ENCODE measurements at regions not wholly inside any gene's neighbourhood (a gene's known extent, or its start where the extent isn't known, plus 50 kb on each side); places are given as distances from the start of the nearest gene placed in this dataset.

DNA sequence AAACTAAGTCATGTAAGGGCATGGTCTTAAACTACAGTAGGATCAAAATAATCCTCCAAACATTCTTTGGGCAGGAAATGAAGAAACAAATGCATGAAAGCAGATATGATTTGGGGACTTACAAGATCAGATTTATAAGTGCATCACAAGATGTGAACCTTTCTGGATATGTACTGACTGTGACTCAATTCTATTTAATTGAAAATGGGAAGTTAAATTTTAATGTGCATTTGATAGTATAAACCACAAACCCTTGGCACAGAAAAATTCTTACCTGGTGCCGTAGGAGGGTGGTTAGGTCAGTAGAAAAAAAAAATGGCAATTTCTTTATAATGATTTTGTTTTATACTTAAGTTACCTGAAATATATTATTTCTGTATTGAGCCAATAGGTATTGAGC is 262.5 kb upstream of the TGFBR2 start:
- DNase-seq (ENCODE audit: low spot score) (no peak), ATAC-seq (no peak)
- Mint-ChIP-seq H3K27me3 (ENCODE audit: low read depth) (no peaks in the 10 kb centered on the region), H3K27ac (no peak overlapping the region), H3K9me3 (no peaks in the 10 kb centered on the region), H3K36me3 (no peaks in the 10 kb centered on the region), H3K4me3 (no peak overlapping the region), H3K4me1 (peaks cover 17% of the 10 kb centered on the region)
- ChIA-PET POLR2A (no interaction called here), CTCF (interaction anchor here (1.0 kb wide), 1 partner anchor 301 kb away, joined by 3 read pairs; no protein-coding TSS in a partner anchor)
- TF ChIP-seq TCF7 (CRISPR knock-in tag; IDR thresholded peaks at IDR 0.05; ENCODE audit: low read depth) (no peak), FOXJ3 (CRISPR knock-in tag; IDR thresholded peaks at IDR 0.05; ENCODE audit: borderline replicate concordance) (no peak), MXD4 (CRISPR knock-in tag; IDR thresholded peaks at IDR 0.05; ENCODE audit: borderline replicate concordance) (no peak)

DNA sequence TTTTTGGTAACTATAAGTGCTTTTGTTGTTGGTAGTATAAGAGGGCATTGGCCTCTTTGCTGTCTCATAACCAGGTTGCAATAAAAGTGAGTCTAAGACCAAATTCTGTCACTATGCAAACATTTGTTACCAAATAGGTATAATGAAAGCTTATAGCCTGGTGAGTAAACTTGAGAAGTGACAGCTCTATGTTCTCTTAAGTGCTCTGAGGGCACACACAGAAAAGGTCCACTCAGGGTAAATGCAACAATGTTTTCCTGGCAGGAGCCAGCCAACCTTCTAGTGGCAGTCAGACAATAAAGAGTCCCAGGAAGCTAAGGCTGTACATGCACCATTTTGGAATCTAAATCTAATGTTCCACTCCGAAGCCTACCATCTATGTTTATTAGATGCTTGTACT is 262.1 kb upstream of the TGFBR2 start:
- H3K27me3 Mint-ChIP-seq (ENCODE audit: low read depth), result no peaks in the 10 kb centered on the region
- DNase-seq (ENCODE audit: low spot score), result no peak
- ChIA-PET CTCF (interaction anchor here (1.0 kb wide), 1 partner anchor 301 kb away, joined by 3 read pairs; no protein-coding TSS in a partner anchor), POLR2A (no interaction called here)
- 0 out of 2 replicates have a peak, but pooled peaks have one; percentile 38 for TF ChIP-seq GABPB1 (CRISPR knock-in tag; IDR thresholded peaks at IDR 0.05)
- no peak for TF ChIP-seq ESRRA (CRISPR knock-in tag; IDR thresholded peaks at IDR 0.05; ENCODE audit: borderline replicate concordance)
- TF ChIP-seq, protein P1, sequence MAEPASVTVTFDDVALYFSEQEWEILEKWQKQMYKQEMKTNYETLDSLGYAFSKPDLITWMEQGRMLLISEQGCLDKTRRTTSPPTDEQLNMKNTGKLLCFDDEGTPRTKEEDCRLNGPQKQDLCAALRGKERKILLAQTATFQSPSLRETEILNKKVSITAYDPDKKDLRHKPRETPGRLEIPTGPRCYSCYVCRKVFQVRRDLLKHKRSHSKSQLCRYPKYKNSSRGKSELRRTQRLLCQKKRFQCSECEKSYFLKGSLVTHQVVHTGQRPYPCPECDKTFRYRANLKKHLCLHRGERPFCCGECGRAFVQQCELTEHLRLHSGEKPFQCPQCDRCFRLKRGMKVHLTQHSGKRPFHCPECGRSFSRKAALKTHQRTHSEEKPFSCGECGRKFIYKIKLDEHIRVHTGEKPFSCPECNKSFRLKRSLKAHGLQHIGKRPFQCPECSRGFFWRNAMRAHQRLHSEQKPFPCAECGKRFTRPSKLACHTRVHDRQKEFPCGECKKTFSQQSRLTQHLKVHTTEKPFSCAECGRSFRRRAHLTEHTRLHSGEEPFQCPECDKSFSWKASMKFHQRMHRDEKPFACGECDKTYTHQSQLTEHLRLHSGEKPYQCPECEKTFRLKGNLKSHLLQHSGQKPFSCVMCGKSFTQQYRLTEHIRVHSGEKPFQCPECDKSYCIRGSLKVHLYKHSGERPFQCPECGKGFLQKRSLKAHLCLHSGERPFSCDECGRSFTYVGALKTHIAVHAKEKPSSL (CRISPR knock-in tag; conservative IDR thresholded peaks at IDR 0.05), result no peak
- H3K4me1 Mint-ChIP-seq, result peaks cover 18% of the 10 kb centered on the region
- no peak for ATAC-seq
- H3K4me3 Mint-ChIP-seq, result no peak overlapping the region
- H3K27ac Mint-ChIP-seq, result no peak overlapping the region
- H3K9me3 Mint-ChIP-seq, result no peaks in the 10 kb centered on the region
- H3K36me3 Mint-ChIP-seq, result no peaks in the 10 kb centered on the region

DNA sequence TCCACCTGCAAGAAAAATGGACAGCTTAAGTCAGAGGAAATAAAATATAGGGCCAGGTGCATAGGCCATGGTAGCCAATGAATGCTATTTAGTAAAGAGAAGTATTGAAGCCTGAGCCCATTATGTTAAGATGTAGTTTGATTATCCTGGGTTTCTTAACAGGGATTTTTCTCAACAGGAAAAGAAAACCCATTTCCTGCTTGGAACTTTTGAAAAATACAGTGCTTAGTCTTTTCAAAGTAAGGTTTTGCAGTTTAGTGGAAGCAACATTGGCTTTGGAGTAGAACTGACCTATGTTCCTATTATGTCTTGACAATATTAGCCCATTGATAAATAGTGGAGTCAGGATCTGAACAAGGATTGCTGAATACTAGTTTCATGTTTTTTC is 259.5 kb upstream of the TGFBR2 start:
- POLR2A ChIA-PET, result no interaction called here
- H3K27me3 Mint-ChIP-seq (ENCODE audit: low read depth), result no peaks in the 10 kb centered on the region
- H3K4me1 Mint-ChIP-seq, result peaks cover 25% of the 10 kb centered on the region
- H3K27ac Mint-ChIP-seq, result no peak overlapping the region
- no peak overlapping the region for H3K4me3 Mint-ChIP-seq
- CTCF ChIA-PET, result no interaction called here
- DNase-seq (ENCODE audit: low spot score) (no peak), ATAC-seq (no peak)
- no peaks in the 10 kb centered on the region for H3K9me3 Mint-ChIP-seq
- H3K36me3 Mint-ChIP-seq, result no peaks in the 10 kb centered on the region
- no peak for TF ChIP-seq ZNF423 (CRISPR knock-in tag; IDR thresholded peaks at IDR 0.05)
- no peak for TF ChIP-seq NR3C1 (CRISPR knock-in tag; conservative IDR thresholded peaks at IDR 0.05; ENCODE audit: low read depth)
- TF ChIP-seq ETV6 (CRISPR knock-in tag; IDR thresholded peaks at IDR 0.05), result no peak
- TF ChIP-seq ZBTB21 (CRISPR knock-in tag; IDR thresholded peaks at IDR 0.05; ENCODE audit: borderline replicate concordance), result no peak
- no peak for TF ChIP-seq ZNF121 (CRISPR knock-in tag; IDR thresholded peaks at IDR 0.05)
- TF ChIP-seq, protein P2, sequence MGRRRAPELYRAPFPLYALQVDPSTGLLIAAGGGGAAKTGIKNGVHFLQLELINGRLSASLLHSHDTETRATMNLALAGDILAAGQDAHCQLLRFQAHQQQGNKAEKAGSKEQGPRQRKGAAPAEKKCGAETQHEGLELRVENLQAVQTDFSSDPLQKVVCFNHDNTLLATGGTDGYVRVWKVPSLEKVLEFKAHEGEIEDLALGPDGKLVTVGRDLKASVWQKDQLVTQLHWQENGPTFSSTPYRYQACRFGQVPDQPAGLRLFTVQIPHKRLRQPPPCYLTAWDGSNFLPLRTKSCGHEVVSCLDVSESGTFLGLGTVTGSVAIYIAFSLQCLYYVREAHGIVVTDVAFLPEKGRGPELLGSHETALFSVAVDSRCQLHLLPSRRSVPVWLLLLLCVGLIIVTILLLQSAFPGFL (CRISPR knock-in tag; IDR thresholded peaks at IDR 0.05; ENCODE audit: borderline replicate concordance), result no peak
- no peak for TF ChIP-seq TEAD4 (CRISPR knock-in tag; IDR thresholded peaks at IDR 0.05)
- TF ChIP-seq, protein P3, sequence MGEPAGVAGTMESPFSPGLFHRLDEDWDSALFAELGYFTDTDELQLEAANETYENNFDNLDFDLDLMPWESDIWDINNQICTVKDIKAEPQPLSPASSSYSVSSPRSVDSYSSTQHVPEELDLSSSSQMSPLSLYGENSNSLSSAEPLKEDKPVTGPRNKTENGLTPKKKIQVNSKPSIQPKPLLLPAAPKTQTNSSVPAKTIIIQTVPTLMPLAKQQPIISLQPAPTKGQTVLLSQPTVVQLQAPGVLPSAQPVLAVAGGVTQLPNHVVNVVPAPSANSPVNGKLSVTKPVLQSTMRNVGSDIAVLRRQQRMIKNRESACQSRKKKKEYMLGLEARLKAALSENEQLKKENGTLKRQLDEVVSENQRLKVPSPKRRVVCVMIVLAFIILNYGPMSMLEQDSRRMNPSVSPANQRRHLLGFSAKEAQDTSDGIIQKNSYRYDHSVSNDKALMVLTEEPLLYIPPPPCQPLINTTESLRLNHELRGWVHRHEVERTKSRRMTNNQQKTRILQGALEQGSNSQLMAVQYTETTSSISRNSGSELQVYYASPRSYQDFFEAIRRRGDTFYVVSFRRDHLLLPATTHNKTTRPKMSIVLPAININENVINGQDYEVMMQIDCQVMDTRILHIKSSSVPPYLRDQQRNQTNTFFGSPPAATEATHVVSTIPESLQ (CRISPR knock-in tag; IDR thresholded peaks at IDR 0.05), result no peak
- TF ChIP-seq, protein P4, sequence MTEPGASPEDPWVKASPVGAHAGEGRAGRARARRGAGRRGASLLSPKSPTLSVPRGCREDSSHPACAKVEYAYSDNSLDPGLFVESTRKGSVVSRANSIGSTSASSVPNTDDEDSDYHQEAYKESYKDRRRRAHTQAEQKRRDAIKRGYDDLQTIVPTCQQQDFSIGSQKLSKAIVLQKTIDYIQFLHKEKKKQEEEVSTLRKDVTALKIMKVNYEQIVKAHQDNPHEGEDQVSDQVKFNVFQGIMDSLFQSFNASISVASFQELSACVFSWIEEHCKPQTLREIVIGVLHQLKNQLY (CRISPR knock-in tag; IDR thresholded peaks at IDR 0.05), result no peak
- no peak for TF ChIP-seq RELA (CRISPR knock-in tag; IDR thresholded peaks at IDR 0.05; ENCODE audit: borderline replicate concordance)
- TF ChIP-seq, protein P5, sequence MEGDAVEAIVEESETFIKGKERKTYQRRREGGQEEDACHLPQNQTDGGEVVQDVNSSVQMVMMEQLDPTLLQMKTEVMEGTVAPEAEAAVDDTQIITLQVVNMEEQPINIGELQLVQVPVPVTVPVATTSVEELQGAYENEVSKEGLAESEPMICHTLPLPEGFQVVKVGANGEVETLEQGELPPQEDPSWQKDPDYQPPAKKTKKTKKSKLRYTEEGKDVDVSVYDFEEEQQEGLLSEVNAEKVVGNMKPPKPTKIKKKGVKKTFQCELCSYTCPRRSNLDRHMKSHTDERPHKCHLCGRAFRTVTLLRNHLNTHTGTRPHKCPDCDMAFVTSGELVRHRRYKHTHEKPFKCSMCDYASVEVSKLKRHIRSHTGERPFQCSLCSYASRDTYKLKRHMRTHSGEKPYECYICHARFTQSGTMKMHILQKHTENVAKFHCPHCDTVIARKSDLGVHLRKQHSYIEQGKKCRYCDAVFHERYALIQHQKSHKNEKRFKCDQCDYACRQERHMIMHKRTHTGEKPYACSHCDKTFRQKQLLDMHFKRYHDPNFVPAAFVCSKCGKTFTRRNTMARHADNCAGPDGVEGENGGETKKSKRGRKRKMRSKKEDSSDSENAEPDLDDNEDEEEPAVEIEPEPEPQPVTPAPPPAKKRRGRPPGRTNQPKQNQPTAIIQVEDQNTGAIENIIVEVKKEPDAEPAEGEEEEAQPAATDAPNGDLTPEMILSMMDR (IDR thresholded peaks at IDR 0.05), result no peak
- TF ChIP-seq, protein P6, sequence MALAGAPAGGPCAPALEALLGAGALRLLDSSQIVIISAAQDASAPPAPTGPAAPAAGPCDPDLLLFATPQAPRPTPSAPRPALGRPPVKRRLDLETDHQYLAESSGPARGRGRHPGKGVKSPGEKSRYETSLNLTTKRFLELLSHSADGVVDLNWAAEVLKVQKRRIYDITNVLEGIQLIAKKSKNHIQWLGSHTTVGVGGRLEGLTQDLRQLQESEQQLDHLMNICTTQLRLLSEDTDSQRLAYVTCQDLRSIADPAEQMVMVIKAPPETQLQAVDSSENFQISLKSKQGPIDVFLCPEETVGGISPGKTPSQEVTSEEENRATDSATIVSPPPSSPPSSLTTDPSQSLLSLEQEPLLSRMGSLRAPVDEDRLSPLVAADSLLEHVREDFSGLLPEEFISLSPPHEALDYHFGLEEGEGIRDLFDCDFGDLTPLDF (CRISPR knock-in tag; IDR thresholded peaks at IDR 0.05), result no peak
- no peak for TF ChIP-seq ZNF317 (CRISPR knock-in tag; IDR thresholded peaks at IDR 0.05; ENCODE audit: borderline replicate concordance, low read depth)
- no peak for TF ChIP-seq MXD4 (CRISPR knock-in tag; IDR thresholded peaks at IDR 0.05; ENCODE audit: borderline replicate concordance)
- no peak for TF ChIP-seq ZNF263 (CRISPR knock-in tag; IDR thresholded peaks at IDR 0.05; ENCODE audit: low read depth)
